H1 (cell line): ENCODE measurements at regions not wholly inside any gene's neighbourhood (a gene's known extent, or its start where the extent isn't known, plus 50 kb on each side); places are given as distances from the start of the nearest gene placed in this dataset.
A peak's percentile ranks its signal among the peaks of the same experiment; 100 is the strongest.

ENCODE experiments used
- CTCF ChIA-PET: fragments of 300-600 bp; sonication (Branson Sonifier 250); formaldehyde crosslinking; loops from one replicate; lab custom pipeline; 2021; ENCODE audit not compliant: partially characterized antibody; lab: Charles Lee
- POLR2A ChIA-PET: fragments of 300-600 bp; sonication (Branson Sonifier 250); formaldehyde crosslinking; loops from one replicate; lab custom pipeline; 2021; ENCODE audit warnings: inconsistent platforms; ENCODE audit not compliant: partially characterized antibody; lab: Charles Lee
- DNase-seq, 2 experiments: peaks; one replicate each; pipeline versions ENCODE4 v3.0.0 to v3.0.0-alpha.2; 2010 to 2022; ENCODE audit warnings: low spot score in 2 of 2, low read depth in 1 of 2, mixed read lengths in 1 of 2
- FAIRE-seq: peaks from 2 replicates; lab custom pipeline; 2011; peaks lifted over from hg19 to GRCh38; lab: Jason Lieb, UNC
- H2AFZ ChIP-seq: 2 replicates; pipeline ENCODE4 v1.8.1; 2012; ENCODE audit warnings: low read length, inconsistent platforms
- H2AK5ac ChIP-seq: 2 replicates; pipeline ENCODE4 v1.6.1; 2013; ENCODE audit warnings: low read depth, low read length
- H2BK120ac ChIP-seq: replicated peaks from 2 replicates; pipeline ENCODE3; 2013; ENCODE audit warnings: low read depth, low read length, inconsistent platforms
- H2BK12ac ChIP-seq: 2 replicates; pipeline ENCODE4 v1.6.1; 2013; ENCODE audit warnings: low read depth, low read length
- H2BK15ac ChIP-seq: 2 replicates; pipeline ENCODE4 v1.6.1; 2013; ENCODE audit warnings: low read length
- H2BK20ac ChIP-seq: 2 replicates; pipeline ENCODE4 v1.6.1; 2013; ENCODE audit warnings: low read length
- H2BK5ac ChIP-seq: 2 replicates; pipeline ENCODE4 v1.6.1; 2013; ENCODE audit warnings: low read depth, low read length
- H3K14ac ChIP-seq: 2 replicates; pipeline ENCODE4 v1.6.1; 2013; ENCODE audit warnings: inconsistent platforms; ENCODE audit not compliant: insufficient read length
- H3K18ac ChIP-seq: 2 replicates; pipeline ENCODE4 v1.6.1; 2013; ENCODE audit warnings: low read length; ENCODE audit errors: extremely low read depth
- H3K23ac ChIP-seq: 2 replicates; pipeline ENCODE4 v1.6.1; 2013; ENCODE audit warnings: inconsistent platforms; ENCODE audit not compliant: insufficient read length
- H3K23me2 ChIP-seq: 2 replicates; pipeline ENCODE4 v1.6.1; 2013; ENCODE audit warnings: low read depth, low read length
- H3K27ac ChIP-seq: 2 replicates; pipeline ENCODE4 v1.6.1; 2011; ENCODE audit warnings: low read depth, low read length, inconsistent platforms
- H3K27me3 ChIP-seq, 4 experiments: replicated peaks in 1 of 4; 1 replicate in 1 of 4; 2 replicates in 3 of 4; pipeline versions ENCODE4 v1.6.1 to v1.8.1; 2011 to 2013; ENCODE audit warnings: low read length in 3 of 4, mild to moderate bottlenecking in 3 of 4, inconsistent platforms in 2 of 4, mixed read lengths in 2 of 4, moderate library complexity in 1 of 4; ENCODE audit not compliant: control insufficient read depth in 3 of 4, insufficient read depth in 3 of 4; ENCODE audit errors: extremely low read depth in 1 of 4
- H3K36me3 ChIP-seq, 4 experiments: 2 replicates each; pipeline versions ENCODE4 v1.6.1 to v1.8.1; 2011 to 2013; ENCODE audit warnings: mild to moderate bottlenecking in 4 of 4, low read length in 3 of 4, moderate library complexity in 2 of 4, control low read depth in 1 of 4, inconsistent platforms in 1 of 4; ENCODE audit not compliant: insufficient read depth in 4 of 4, control insufficient read depth in 2 of 4
- H3K4ac ChIP-seq: replicated peaks from 2 replicates; pipeline ENCODE3; 2013; ENCODE audit warnings: low read length, low read depth, mixed read lengths, inconsistent platforms; ENCODE audit not compliant: insufficient read length
- H3K4me1 ChIP-seq, 4 experiments: replicated peaks in 1 of 4; 1 replicate in 1 of 4; 2 replicates in 3 of 4; pipeline versions ENCODE4 v1.6.1 to v1.8.1; 2011 to 2013; ENCODE audit warnings: low read length in 3 of 4, inconsistent platforms in 2 of 4, mixed read lengths in 1 of 4; ENCODE audit not compliant: insufficient read depth in 4 of 4, control insufficient read depth in 3 of 4
- H3K4me2 ChIP-seq, 2 experiments: 2 replicates each; pipeline versions ENCODE4 v1.6.1 to v1.8.1; 2011 to 2013; ENCODE audit warnings: low read depth in 2 of 2, low read length in 2 of 2, control low read depth in 1 of 2, inconsistent platforms in 1 of 2, mild to moderate bottlenecking in 1 of 2; ENCODE audit not compliant: insufficient read depth in 1 of 2
- H3K4me3 ChIP-seq, 4 experiments: fragments of 200-600, 300-600 bp in 1 of 4; sonication (generic), shearing (Covaris generic), sonication (Bioruptor Twin) in 1 of 4; 2 replicates each; pipeline versions ENCODE4 v1.5.1 to v1.8.1; 2011 to 2016; ENCODE audit warnings: low read length in 4 of 4, low read depth in 3 of 4, control low read depth in 2 of 4, inconsistent platforms in 2 of 4, mild to moderate bottlenecking in 2 of 4, mixed read lengths in 1 of 4, moderate library complexity in 1 of 4; ENCODE audit not compliant: insufficient read depth in 2 of 4; ENCODE audit errors: extremely low read depth in 1 of 4
- H3K56ac ChIP-seq: replicated peaks from 2 replicates; pipeline ENCODE3; 2013; ENCODE audit warnings: low read depth, mild to moderate bottlenecking, mixed read lengths, low read length, inconsistent platforms; ENCODE audit not compliant: insufficient read length
- H3K79me1 ChIP-seq: 2 replicates; pipeline ENCODE4 v1.6.1; 2013; ENCODE audit warnings: low read depth, low read length, control low read depth
- H3K79me2 ChIP-seq, 2 experiments: 2 replicates each; pipeline versions ENCODE4 v1.6.1 to v1.8.1; 2012 to 2013; ENCODE audit warnings: low read length in 2 of 2, mild to moderate bottlenecking in 2 of 2, inconsistent platforms in 1 of 2; ENCODE audit not compliant: insufficient read depth in 2 of 2, control insufficient read depth in 1 of 2
- H3K9ac ChIP-seq, 4 experiments: replicated peaks in 1 of 4; 1 replicate in 1 of 4; 2 replicates in 3 of 4; pipeline versions ENCODE4 v1.6.1 to v1.8.1; 2011 to 2013; ENCODE audit warnings: low read depth in 3 of 4, low read length in 3 of 4, control low read depth in 2 of 4, mild to moderate bottlenecking in 2 of 4, moderate library complexity in 2 of 4, inconsistent platforms in 1 of 4; ENCODE audit errors: extremely low read depth in 1 of 4
- H3K9me3 ChIP-seq, 2 experiments: 2 replicates each; pipeline versions ENCODE4 v1.6.1 to v1.8.1; 2012 to 2013; ENCODE audit warnings: mild to moderate bottlenecking in 2 of 2, moderate library complexity in 2 of 2, control low read depth in 1 of 2, inconsistent platforms in 1 of 2, low read depth in 1 of 2, low read length in 1 of 2, mixed read lengths in 1 of 2; ENCODE audit not compliant: insufficient read depth in 2 of 2
- H4K20me1 ChIP-seq, 2 experiments: replicated peaks in 1 of 2; 2 replicates each; pipeline versions ENCODE3 to v1.8.1; 2011 to 2013; ENCODE audit warnings: inconsistent platforms in 2 of 2, low read length in 2 of 2, mild to moderate bottlenecking in 1 of 2; ENCODE audit not compliant: insufficient read depth in 2 of 2, control insufficient read depth in 1 of 2
- H4K5ac ChIP-seq: 2 replicates; pipeline ENCODE4 v1.6.1; 2013; ENCODE audit warnings: low read length, low read depth, mixed read lengths, inconsistent platforms; ENCODE audit not compliant: insufficient read length
- H4K8ac ChIP-seq: 2 replicates; pipeline ENCODE4 v1.8.0; 2013; ENCODE audit warnings: mild to moderate bottlenecking, moderate library complexity, low read length, inconsistent platforms; ENCODE audit not compliant: insufficient read depth; ENCODE audit errors: extremely low read depth
- H4K91ac ChIP-seq: replicated peaks from 2 replicates; pipeline ENCODE3; 2013; ENCODE audit warnings: low read length, mixed read lengths, inconsistent platforms; ENCODE audit not compliant: insufficient read length
- ASH2L ChIP-seq: fragments of 200-600, 300-600 bp; sonication (generic); IDR thresholded peaks from one replicate; pipeline ENCODE4 v1.7.1; 2017; ENCODE audit warnings: low read length
- CBX5 ChIP-seq: fragments of 300-800, 300-1000 bp; sonication (generic); IDR thresholded peaks from 2 replicates; pipeline ENCODE4 v1.7.1; 2016; ENCODE audit warnings: antibody characterized with exemption, low read length, low read depth
- CTBP2 ChIP-seq: IDR thresholded peaks from 2 replicates; pipeline ENCODE4 v1.7.0; 2011; ENCODE audit warnings: borderline replicate concordance, mild to moderate bottlenecking, moderate library complexity, mixed read lengths, low read length; ENCODE audit not compliant: insufficient read depth, insufficient read length
- HDAC2 ChIP-seq, 2 experiments: fragments of 300-600 bp in 1 of 2; sonication (generic) in 1 of 2; IDR thresholded peaks; 2 replicates each; pipeline ENCODE4 v1.6.1; 2011 to 2012; ENCODE audit warnings: low read depth in 2 of 2, low read length in 2 of 2, mild to moderate bottlenecking in 2 of 2, moderate library complexity in 2 of 2, borderline replicate concordance in 1 of 2, inconsistent platforms in 1 of 2
- KDM4A ChIP-seq: IDR thresholded peaks from one replicate; pipeline ENCODE4 v1.7.1; 2012; ENCODE audit warnings: low read depth, mild to moderate bottlenecking, moderate library complexity, low read length, inconsistent platforms; ENCODE audit not compliant: severe bottlenecking
- POLR2AphosphoS5 ChIP-seq: IDR thresholded peaks from 2 replicates; pipeline ENCODE4 v1.6.1; 2011; ENCODE audit warnings: low read depth, low read length
- RBBP5 ChIP-seq: IDR thresholded peaks from 2 replicates; pipeline ENCODE4 v1.7.1; 2012; ENCODE audit warnings: low read depth, mild to moderate bottlenecking, inconsistent platforms, low read length, moderate library complexity, borderline replicate concordance
- RXRA ChIP-seq: IDR thresholded peaks from 2 replicates; pipeline ENCODE4 v1.6.1; 2011; ENCODE audit warnings: low read depth, mild to moderate bottlenecking, low read length, moderate library complexity; ENCODE audit not compliant: insufficient read depth
- SAP30 ChIP-seq: fragments of 300-600 bp; sonication (generic); IDR thresholded peaks from 2 replicates; pipeline ENCODE4 v1.7.1; 2012; ENCODE audit warnings: low read length, moderate library complexity, mild to moderate bottlenecking, inconsistent platforms; ENCODE audit not compliant: insufficient read depth, insufficient replicate concordance
- SP2 ChIP-seq: IDR thresholded peaks from 2 replicates; pipeline ENCODE4 v1.6.1; 2012; ENCODE audit warnings: mild to moderate bottlenecking, low read length, inconsistent platforms
- TAF7 ChIP-seq: optimal IDR thresholded peaks from 2 replicates; pipeline ENCODE3; 2011; ENCODE audit warnings: low read depth, mild to moderate bottlenecking, inconsistent platforms, low read length, moderate library complexity, borderline replicate concordance
- TEAD4 ChIP-seq: IDR thresholded peaks from 2 replicates; pipeline ENCODE4 v1.6.1; 2012; ENCODE audit warnings: low read depth, low read length, inconsistent platforms, mixed read lengths
- WGBS, 2 experiments: shearing (Covaris generic) in 1 of 2; methylation state at CpG; one replicate each; pipeline versions ENCODE4 v1.1.6 to v1.1.7; 2013 to 2015; ENCODE audit warnings: low lambda C conversion rate in 2 of 2, mixed read lengths in 2 of 2, inconsistent platforms in 1 of 2, low coverage in 1 of 2, missing lambda C conversion rate in 1 of 2; ENCODE audit not compliant: insufficient replicate concordance in 2 of 2, insufficient coverage in 1 of 2, insufficient read length in 1 of 2; ENCODE audit errors: extremely low coverage in 1 of 2, missing lambda C conversion rate in 1 of 2; 5-methylcytosine and 5-hydroxymethylcytosine counted together

DNA sequence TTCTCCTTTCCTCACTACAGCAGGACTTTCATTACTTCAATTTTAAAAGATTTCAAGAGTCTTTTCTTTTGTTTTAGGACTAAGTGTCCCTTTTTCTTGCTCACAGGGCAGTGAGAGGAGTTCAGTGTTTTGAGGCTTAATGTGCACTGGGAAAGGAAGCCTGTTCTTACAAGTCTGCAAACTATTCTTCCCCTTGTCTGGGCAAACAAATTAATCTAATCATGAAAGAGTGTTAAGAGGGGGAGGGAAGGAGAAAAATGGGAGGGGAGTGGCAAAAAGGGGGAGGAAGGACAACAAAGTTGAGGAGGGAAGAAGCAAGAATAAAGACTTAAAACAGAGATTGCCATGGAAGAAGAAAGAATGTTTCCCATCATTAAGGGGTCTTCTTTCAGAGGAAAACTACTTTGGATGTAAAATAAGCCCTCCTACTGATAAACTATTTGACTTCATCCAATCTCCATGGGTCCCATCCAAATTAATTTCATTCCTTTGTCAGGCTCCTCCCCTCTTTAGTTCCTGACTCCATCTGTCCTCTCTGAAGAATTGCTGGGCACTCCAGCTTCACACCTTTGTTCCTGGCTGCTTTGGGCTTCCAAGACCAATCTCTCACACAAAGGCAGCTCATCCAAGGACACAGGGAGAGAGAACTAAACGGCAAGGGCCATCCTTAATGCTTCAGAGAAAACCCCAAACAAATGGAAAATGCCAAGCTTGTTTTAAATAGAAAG is 244.5 kb downstream of the TPBG start:
- H3K4me1 ChIP-seq = no peaks in the 10 kb centered on the region
- 0 out of 4 replicates have a peak, but pooled peaks cover 0 to 3% of the 10 kb centered on the region in 2 experiments for H3K9me3 ChIP-seq
- WGBS, 2 experiments = 69% methylated on average over 1 of the region's 1 CpG; no CpG with 5 or more reads in 1 of the 2 experiments
- H4K5ac ChIP-seq = no peak overlapping the region
- H3K14ac ChIP-seq = no peak overlapping the region
- FAIRE-seq (no peak), DNase-seq (no peak)
- no peak overlapping the region for H4K8ac ChIP-seq
- H4K20me1 ChIP-seq = no peaks in the 10 kb centered on the region
- no peaks in the 10 kb centered on the region for H3K79me2 ChIP-seq
- POLR2A ChIA-PET = no interaction called here
- no peak overlapping the region for H3K23ac ChIP-seq
- H3K23me2 ChIP-seq = no peaks in the 10 kb centered on the region
- H2BK5ac ChIP-seq = no peak overlapping the region
- no peak overlapping the region for H3K4ac ChIP-seq
- H2BK15ac ChIP-seq = no peak overlapping the region
- H2BK20ac ChIP-seq = 0 out of 2 replicates have a peak overlapping the region, but pooled peaks have one; percentile 75
- no peak overlapping the region for H3K4me3 ChIP-seq
- no peak overlapping the region for H4K91ac ChIP-seq
- no peaks in the 10 kb centered on the region for H3K36me3 ChIP-seq
- no peak overlapping the region for H3K27ac ChIP-seq
- no peak overlapping the region for H2BK120ac ChIP-seq
- no peak overlapping the region for H3K9ac ChIP-seq
- no peaks in the 10 kb centered on the region for H3K27me3 ChIP-seq
- CTCF ChIA-PET = interaction anchor here (1.6 kb wide), 1 partner anchor 12 kb away, joined by 3 read pairs; no protein-coding TSS in a partner anchor
- no peaks in the 10 kb centered on the region for H3K79me1 ChIP-seq
- H3K56ac ChIP-seq = no peak overlapping the region
- no peak overlapping the region for H2BK12ac ChIP-seq
- H3K18ac ChIP-seq = no peak overlapping the region
- peak overlapping the region; percentile 54 for H2AFZ ChIP-seq
- no peak overlapping the region for H3K4me2 ChIP-seq
- H2AK5ac ChIP-seq = no peak overlapping the region
- TF ChIP-seq RXRA (no peak), ASH2L (no peak), TEAD4 (no peak), CTBP2 (no peak), TAF7 (no peak), HDAC2 (IDR thresholded peaks at IDR 0.05; ENCODE audit: borderline replicate concordance in 1 of 2, low read depth in 2 of 2, low read length in 2 of 2) (no peak), POLR2AphosphoS5 (no peak), KDM4A (no peak), SAP30 (no peak), CBX5 (no peak), RBBP5 (no peak), SP2 (no peak)
